Fibroblast of skin of scalp (primary cell): ENCODE measurements at regions not wholly inside any gene's neighbourhood (a gene's known extent, or its start where the extent isn't known, plus 50 kb on each side); places are given as distances from the start of the nearest gene placed in this dataset.

Experiments used
- DNase-seq: peaks from one replicate; pipeline ENCODE4 v3.0.0-alpha.2; 2013

DNA sequence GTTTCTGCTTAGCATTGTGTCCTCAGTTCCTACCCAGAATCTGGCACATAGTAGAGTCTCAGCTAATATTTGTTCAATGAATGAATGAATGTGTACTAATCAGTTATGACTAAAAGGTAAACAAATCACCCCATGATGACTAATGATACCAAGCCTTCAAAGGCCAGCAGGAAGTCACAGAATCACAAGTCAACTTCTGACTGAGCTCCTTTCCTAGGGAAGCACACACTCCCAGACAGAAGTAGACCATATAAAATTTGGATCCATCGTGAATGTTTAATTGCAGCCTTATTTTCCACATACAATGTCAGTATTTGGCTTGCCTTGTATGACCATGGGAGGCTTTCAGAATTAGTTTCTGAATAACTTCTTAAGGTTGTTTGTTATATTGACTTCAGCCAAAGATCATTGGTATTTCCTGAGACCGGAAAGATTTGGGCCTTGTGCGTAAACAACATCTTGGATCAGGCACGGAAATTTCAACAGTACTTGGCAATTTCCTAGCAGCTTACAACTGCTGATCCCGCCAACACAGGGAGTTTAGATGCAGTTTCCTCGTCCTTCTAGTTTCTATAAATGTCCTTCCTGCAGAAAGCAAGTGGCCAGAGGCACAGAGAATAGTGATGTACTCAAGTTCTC lies 185.9 kb upstream of the ATP1B1 start:
- DNase-seq: no peak

GRCh38 chr1:168921629-168922028 lies 184.9 kb upstream of the ATP1B1 start:
- no peak for DNase-seq

DNA sequence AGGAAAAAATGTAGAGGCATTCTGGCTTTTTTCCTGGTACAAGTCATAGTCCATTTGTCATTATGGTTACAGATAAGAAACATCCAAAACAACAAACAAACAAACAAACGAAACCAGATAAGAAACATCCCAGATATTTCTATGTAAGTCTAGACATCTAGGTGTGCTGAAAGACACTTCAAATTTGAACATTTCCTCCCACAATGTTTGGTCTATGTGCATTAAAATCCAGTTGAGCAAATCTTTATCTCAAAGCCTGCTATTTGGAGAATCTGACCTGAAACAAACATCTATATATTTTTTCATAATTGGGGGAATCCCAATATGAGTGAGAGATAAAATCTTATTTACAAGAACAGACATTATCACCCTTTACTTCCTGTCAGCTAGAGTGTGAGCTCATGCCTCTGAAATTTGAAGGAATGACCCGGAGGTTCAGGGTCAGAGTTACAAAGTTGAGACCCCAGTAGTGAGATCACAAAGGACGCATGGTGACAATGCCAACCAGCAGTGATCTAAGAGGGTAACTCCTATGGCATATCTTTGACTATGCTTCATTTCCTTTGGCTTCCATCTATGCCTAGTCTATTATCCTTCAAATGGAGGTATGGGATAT lies 182.9 kb upstream of the ATP1B1 start:
- no peak for DNase-seq

DNA sequence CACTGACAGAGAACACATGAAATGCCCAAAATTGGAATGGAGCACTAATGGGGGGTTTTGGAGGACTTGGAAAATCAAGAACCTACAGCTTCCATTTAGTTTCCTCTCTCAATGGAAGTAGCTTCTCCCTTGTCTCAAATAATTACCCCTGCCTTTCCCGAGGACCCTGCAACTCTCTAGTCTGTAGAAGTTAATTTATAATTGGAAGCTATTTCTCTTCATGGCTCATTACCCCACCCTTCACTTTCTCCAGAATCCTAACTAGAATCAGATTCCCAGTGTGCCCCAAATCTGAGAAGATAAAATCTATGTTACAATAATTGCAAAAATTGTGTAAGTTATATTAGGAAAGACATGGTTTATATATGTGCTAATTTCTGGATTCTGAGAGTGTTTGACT lies 181.5 kb upstream of the ATP1B1 start:
- no peak for DNase-seq

- no peak for DNase-seq
These were observed 180.3 kb upstream of the ATP1B1 start for GRCh38 chr1:168926236-168926635.

- DNase-seq: no peak
These were observed 174.0 kb upstream of the ATP1B1 start for GRCh38 chr1:168932539-168932938.

GRCh38 chr1:168933141-168933805 lies 173.2 kb upstream of the ATP1B1 start:
- no peak for DNase-seq

- DNase-seq: no peak
These were observed 167.2 kb upstream of the ATP1B1 start for GRCh38 chr1:168939110-168939946.

DNA sequence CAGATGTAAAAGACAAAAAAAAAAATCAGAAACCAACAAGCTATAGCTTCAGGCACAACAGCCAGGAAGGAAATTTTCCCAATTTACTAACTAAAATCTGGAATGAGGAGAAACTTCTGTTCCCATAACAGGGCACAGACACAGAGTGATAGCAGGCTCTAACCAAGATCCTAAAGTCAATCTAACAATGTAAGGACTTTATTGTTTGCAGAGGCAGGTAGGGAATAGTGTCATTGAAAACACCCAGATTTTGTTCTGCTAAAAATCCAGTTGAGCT lies 166.6 kb upstream of the ATP1B1 start:
- DNase-seq: no peak

- no peak for DNase-seq
These were observed 164.8 kb upstream of the ATP1B1 start for GRCh38 chr1:168941640-168942039.

DNA sequence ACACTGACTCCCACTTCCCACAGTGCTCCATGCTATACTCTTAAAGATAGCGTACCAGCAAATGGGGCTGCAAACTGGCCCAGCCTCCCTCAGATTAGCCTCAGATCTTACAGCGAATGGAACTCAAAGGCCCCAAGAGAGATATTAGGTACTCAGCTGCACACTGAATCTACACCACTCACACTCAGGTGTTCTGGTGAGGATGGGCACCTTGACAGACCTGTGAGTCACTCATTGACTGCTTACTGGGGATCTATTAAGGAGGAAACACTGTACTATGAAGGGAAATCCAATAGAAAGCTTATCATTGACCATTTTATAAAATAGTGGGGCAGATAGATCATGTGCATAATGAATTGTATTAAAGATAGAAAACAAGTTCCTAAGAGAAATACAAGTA lies 164.3 kb upstream of the ATP1B1 start:
- no peak for DNase-seq

DNA sequence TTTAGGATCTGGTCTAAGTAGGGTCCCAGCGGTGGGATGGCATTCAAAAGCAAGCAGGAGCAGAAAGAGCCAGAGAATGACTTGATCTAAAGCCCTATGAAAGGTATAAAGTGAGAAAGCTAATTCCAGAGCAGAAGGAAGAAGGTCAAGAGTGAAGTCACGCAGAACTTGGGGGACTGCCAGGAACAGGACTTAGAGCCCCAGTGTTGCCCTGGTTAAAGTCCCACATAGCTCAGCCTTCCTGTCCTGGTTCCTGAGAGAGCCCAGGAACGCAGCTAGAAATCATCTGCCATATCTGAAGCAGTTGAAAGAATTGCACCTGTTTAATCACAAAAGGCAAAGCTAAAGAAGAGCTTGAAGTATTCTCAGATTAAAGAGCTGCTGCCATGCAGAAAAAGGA lies 160.6 kb upstream of the ATP1B1 start:
- DNase-seq: no peak

GRCh38 chr1:168947041-168947440 lies 159.4 kb upstream of the ATP1B1 start:
- no peak for DNase-seq

DNA sequence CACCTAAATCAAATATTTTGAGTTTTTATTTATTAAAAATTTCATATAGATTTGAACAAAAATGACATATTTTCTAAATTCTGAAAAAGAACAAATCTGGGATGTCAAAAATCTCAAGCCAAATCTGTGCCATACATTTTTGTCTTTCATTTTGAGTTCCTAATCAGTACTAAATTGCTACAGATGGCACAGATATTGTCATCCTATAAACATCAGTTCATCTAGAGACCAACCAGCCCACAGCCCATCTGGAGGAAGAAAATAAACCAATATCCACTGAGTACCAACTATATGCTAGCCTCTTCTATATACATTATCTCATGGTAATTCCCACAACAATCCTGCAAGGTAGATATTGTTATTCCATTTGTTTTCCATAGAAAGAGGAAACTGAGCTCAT lies 156.8 kb upstream of the ATP1B1 start:
- DNase-seq: no peak

GRCh38 chr1:168957818-168958217 lies 148.7 kb upstream of the ATP1B1 start:
- DNase-seq: no peak

- peak; percentile 2 for DNase-seq
These were observed 147.8 kb upstream of the ATP1B1 start for GRCh38 chr1:168958562-168959289.

GRCh38 chr1:168959382-168959781 lies 147.1 kb upstream of the ATP1B1 start:
- DNase-seq: no peak

- DNase-seq: no peak
These were observed 146.4 kb upstream of the ATP1B1 start for GRCh38 chr1:168960114-168960513.

DNA sequence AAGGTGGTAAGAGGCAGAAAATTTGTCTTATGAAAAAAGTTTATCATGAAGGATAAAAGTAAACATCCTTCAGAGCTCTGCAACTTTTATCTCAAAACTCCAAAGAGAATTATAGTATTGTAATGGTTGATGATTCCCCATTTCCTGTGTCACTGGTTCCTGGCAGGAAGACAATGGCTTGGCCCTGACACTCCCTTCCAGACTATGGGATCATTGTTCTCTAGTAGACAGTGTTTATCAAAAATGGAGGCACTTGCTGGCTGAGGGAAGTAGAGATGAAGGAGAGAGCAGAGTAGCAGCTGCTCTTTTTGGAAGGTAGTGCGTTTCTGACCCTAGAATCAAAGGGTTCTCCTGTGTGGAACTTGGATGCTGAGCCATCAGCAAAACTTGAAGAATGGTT lies 145.9 kb upstream of the ATP1B1 start:
- DNase-seq: no peak

DNA sequence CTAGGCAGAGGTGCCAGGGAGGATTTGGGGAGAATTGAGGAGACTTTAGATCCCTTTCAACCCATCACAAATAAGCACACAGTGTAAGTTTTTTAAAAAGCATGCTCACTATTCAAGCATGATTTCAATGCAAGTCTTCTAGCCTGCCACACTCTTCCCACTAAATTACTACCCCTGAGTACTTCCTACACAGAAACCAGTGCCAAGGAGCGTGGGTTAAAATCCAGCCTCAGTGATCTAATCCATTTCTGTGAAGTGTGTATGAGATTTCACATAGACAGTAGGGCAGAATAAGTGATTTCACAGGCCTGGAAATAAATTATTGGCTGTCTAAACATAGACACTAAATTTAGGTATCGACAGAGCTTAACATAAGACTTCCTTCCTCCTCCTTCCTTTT lies 142.9 kb upstream of the ATP1B1 start:
- DNase-seq: no peak

- no peak for DNase-seq
These were observed 142.0 kb upstream of the ATP1B1 start for GRCh38 chr1:168964478-168964877.

DNA sequence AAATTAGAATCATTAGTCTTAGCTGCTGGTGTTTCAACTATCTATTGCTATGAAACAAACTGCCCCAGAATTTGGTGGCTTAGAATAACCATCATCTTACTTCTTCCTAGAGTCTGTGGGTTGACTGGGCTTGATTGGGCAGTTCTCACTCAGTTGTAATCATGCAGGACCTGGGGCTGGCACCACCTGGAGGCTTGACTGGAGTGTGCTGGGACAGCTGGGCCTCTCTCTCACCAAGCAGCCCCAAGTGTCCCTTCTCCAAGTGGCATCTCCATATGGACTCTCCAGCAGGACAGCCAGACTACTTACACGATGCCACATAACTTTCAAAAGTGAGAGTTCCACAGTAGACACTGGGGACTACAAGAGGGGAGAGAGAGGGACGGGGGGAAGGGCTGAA lies 140.3 kb upstream of the ATP1B1 start:
- DNase-seq: no peak

GRCh38 chr1:168966636-168967035 lies 139.9 kb upstream of the ATP1B1 start:
- DNase-seq: no peak
